ENCODE measurements at regions not wholly inside any gene's neighbourhood (a gene's known extent, or its start where the extent isn't known, plus 50 kb on each side); places are given as distances from the start of the nearest gene placed in this dataset.

DNA sequence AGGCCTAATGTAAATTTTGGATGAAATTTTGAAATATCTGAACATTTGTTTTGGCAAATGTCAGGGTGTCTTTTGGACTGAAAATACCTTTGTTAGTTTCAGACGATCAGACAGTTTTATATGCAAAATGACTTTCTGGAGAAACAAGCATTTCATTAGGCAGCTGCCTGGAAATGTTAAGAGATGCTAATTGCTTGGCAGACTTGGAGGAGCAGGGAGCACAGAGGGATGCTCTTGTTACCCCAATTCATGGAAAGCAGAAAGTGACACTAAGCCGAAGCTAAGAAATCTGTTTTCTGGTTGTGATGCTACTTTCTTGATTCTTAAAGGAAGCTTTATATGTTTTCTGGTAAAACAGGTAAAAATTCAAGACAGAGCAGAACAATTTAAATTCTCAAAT lies 204.3 kb upstream of the GBE1 start:
- TF ChIP-seq CTCF (IDR thresholded peaks at IDR 0.05) (no peak), POLR2A (IDR thresholded peaks at IDR 0.05) (no peak), POLR2AphosphoS5 (IDR thresholded peaks at IDR 0.05) (no peak), EP300 (IDR thresholded peaks at IDR 0.05) (no peak)

Data from upper lobe of left lung (tissue), 4 donors.